SK-N-MC (cell line): ENCODE measurements at regions not wholly inside any gene's neighbourhood (a gene's known extent, or its start where the extent isn't known, plus 50 kb on each side); places are given as distances from the start of the nearest gene placed in this dataset.

ENCODE experiments used
- EZH2 ChIP-seq: fragments of 200-600 bp; sonication (generic); IDR thresholded peaks from one replicate; pipeline ENCODE4 v1.6.1; 2017; ENCODE audit warnings: antibody characterized with exemption
- POLR2AphosphoS5 ChIP-seq: IDR thresholded peaks from 2 replicates; pipeline ENCODE4 v1.6.1; 2012; ENCODE audit warnings: mild to moderate bottlenecking, low read depth, low read length, borderline replicate concordance

GRCh38 chr6:147751232-147751631 lies 242.7 kb downstream of the SAMD5 start:
- TF ChIP-seq POLR2AphosphoS5 (no peak), EZH2 (no peak)
